Panc1 (cell line): ENCODE measurements at regions not wholly inside any gene's neighbourhood (a gene's known extent, or its start where the extent isn't known, plus 50 kb on each side); places are given as distances from the start of the nearest gene placed in this dataset.

Source experiments
- ATAC-seq: fragments of 200-7000 bp; cut with Tn5 transposase; 2 replicates; pipeline ENCODE4 v1.9.1; 2020; ENCODE audit warnings: mild to moderate bottlenecking, moderate library complexity
- BruUV-seq: library from RNA; stranded (reverse); fragments of 400-500 nt; replicated peaks from 2 replicates; lab custom pipeline; 2021; lab: Mats Ljungman, UMichigan
- CTCF ChIA-PET: fragments of 300-600 bp; sonication (Branson Sonifier 250); formaldehyde crosslinking; loops from one replicate; lab custom pipeline; 2022; ENCODE audit warnings: antibody characterized with exemption; lab: Charles Lee
- POLR2A ChIA-PET: fragments of 300-600 bp; sonication (Branson Sonifier 250); formaldehyde crosslinking; loops from one replicate; lab custom pipeline; 2022; ENCODE audit warnings: antibody characterized with exemption; lab: Charles Lee
- DNase-seq: peaks from one replicate; pipeline ENCODE4 v3.0.0-alpha.2; 2010; ENCODE audit warnings: low read depth, low spot score
- H3K27ac ChIP-seq: 2 replicates; pipeline ENCODE4 v1.5.1; 2011; ENCODE audit warnings: mild to moderate bottlenecking, low read length, inconsistent platforms
- H3K27me3 ChIP-seq: fragments of 200-500 bp; sonication (Bioruptor generic); 2 replicates; pipeline ENCODE4 v1.6.0; 2014; ENCODE audit warnings: low read length, inconsistent platforms; ENCODE audit not compliant: control insufficient read depth, insufficient read depth
- H3K36me3 ChIP-seq: fragments of 200-500 bp; sonication (Bioruptor generic); 2 replicates; pipeline ENCODE4 v1.5.1; 2014; ENCODE audit warnings: inconsistent platforms, mild to moderate bottlenecking, low read length, moderate library complexity; ENCODE audit not compliant: control insufficient read depth, insufficient read depth
- H3K4me1 ChIP-seq: 2 replicates; pipeline ENCODE4 v1.5.1; 2011; ENCODE audit warnings: inconsistent platforms, mild to moderate bottlenecking, low read length, moderate library complexity; ENCODE audit not compliant: control insufficient read depth, insufficient read depth
- H3K4me3 ChIP-seq, 2 experiments: 2 replicates each; pipeline ENCODE4 v1.5.1; 2011 to 2012; ENCODE audit warnings: low read depth in 2 of 2, low read length in 2 of 2, mild to moderate bottlenecking in 2 of 2, inconsistent platforms in 1 of 2, moderate library complexity in 1 of 2
- H3K9me3 ChIP-seq: fragments of 200-500 bp; sonication (Bioruptor generic); 2 replicates; pipeline ENCODE4 v1.5.1; 2014; ENCODE audit warnings: low read depth, mild to moderate bottlenecking, inconsistent platforms, low read length, moderate library complexity; ENCODE audit not compliant: control insufficient read depth, insufficient read depth
- POLR2AphosphoS5 ChIP-seq: IDR thresholded peaks from 2 replicates; pipeline ENCODE4 v1.6.1; 2012; ENCODE audit warnings: mild to moderate bottlenecking, low read depth, low read length, moderate library complexity
- REST ChIP-seq, 2 experiments: IDR thresholded peaks; 2 replicates each; pipeline ENCODE4 v1.6.1; 2011 to 2012; ENCODE audit warnings: low read depth in 2 of 2, control low read depth in 1 of 2, low read length in 1 of 2, mild to moderate bottlenecking in 1 of 2, moderate library complexity in 1 of 2; ENCODE audit not compliant: insufficient read depth in 1 of 2
- SIN3A ChIP-seq: IDR thresholded peaks from 2 replicates; pipeline ENCODE4 v1.6.1; 2012; ENCODE audit warnings: low read depth, mild to moderate bottlenecking, low read length, moderate library complexity, borderline replicate concordance; ENCODE audit not compliant: insufficient read depth
- TCF7L2 ChIP-seq: IDR thresholded peaks from 2 replicates; pipeline ENCODE4 v1.6.1; 2011; ENCODE audit warnings: mild to moderate bottlenecking, low read depth, low read length, inconsistent platforms
- in situ Hi-C: cut with HindIII; loops from 2 replicates; pipeline ENCODE4 v1.10.0; 2016; ENCODE audit warnings: low sequenced_read_pairs, low pct_unique_long_range_greater_than_20kb
- intact Hi-C: fragments of 100-400 bp; cut with micrococcal nuclease; formaldehyde crosslinking; loops from one replicate; pipeline ENCODE4 v1.10.0; 2022; ENCODE audit not compliant: unreplicated experiment
- TF ChIP-seq, protein P1 (sequence below): fragments of 450-650 bp; IDR thresholded peaks from 2 replicates; pipeline ENCODE4 v1.5.1; 2017; ENCODE audit warnings: mild to moderate bottlenecking

DNA sequence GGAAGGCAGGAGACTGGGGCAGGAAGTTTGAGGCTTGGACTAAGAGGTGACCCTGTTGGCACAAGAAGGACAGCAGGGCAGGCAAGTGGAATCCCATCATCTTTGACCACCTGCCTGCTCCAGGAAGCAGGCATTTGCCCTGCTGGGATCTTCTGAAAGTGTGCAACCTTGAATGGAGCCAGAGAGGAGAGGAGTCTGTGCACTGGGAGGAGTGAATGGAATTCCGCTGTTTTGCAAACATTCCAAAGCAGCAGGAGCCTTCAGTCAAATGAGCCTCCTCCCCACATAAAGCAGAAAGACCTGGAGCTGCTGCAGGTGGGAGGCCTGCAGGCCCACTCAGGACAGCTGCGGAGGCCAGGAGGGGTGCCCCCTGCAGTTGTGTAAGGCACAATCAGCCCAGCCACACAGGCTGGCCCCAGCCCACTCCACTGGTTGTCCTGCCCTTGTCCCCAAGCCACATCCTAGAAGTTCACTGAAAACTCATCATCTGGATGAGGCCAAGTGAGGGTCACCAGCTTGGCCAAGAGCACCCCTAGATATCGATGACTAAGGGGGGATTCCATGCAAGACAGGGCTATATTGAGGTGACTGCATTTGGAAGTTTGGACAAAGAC is 249.5 kb downstream of the RPS24 start:
- in situ Hi-C loops: no loop called here
- Histone ChIP-seq H3K27ac (no peak overlapping the region), H3K4me1 (no peaks in the 10 kb centered on the region), H3K36me3 (no peaks in the 10 kb centered on the region), H3K9me3 (no peaks in the 10 kb centered on the region), H3K4me3 (no peak overlapping the region), H3K27me3 (peaks cover 3% of the 10 kb centered on the region; the same call in 1 of the 2 replicates)
- TF ChIP-seq, protein P1, sequence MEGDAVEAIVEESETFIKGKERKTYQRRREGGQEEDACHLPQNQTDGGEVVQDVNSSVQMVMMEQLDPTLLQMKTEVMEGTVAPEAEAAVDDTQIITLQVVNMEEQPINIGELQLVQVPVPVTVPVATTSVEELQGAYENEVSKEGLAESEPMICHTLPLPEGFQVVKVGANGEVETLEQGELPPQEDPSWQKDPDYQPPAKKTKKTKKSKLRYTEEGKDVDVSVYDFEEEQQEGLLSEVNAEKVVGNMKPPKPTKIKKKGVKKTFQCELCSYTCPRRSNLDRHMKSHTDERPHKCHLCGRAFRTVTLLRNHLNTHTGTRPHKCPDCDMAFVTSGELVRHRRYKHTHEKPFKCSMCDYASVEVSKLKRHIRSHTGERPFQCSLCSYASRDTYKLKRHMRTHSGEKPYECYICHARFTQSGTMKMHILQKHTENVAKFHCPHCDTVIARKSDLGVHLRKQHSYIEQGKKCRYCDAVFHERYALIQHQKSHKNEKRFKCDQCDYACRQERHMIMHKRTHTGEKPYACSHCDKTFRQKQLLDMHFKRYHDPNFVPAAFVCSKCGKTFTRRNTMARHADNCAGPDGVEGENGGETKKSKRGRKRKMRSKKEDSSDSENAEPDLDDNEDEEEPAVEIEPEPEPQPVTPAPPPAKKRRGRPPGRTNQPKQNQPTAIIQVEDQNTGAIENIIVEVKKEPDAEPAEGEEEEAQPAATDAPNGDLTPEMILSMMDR: no peak
- TF ChIP-seq REST (IDR thresholded peaks at IDR 0.05; ENCODE audit: insufficient read depth in 1 of 2, low read depth in 2 of 2, low read length in 1 of 2) (no peak), POLR2AphosphoS5 (no peak), TCF7L2 (no peak)
- no TSS peak for BruUV-seq
- ATAC-seq: 0 out of 2 replicates have a peak, but pooled peaks have one; percentile 42
- POLR2A ChIA-PET: no interaction called here
- DNase-seq: no peak
- CTCF ChIA-PET: no interaction called here
- intact Hi-C loops: no loop called here

DNA sequence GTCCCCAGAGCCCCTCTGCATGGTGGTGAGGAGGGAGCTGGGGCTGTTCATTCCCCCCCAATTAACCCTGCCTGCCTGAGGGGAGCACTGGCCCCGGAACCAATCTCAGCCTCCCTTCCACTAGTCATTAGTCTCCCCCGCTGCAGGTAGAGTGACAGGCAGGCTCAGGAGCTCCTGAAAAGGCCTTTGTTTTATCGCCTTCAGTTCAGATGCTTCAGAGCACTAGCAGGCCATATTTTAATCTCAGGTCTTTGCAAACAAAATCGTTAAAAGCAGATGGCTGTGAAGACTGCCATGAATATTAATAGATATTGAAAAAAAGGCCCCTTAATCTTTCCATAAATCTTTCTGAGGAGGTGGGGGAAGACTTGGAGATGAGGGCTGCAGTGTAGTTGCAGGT is 250.7 kb downstream of the RPS24 start:
- no peak for ATAC-seq
- H3K36me3 ChIP-seq: no peaks in the 10 kb centered on the region
- H3K4me3 ChIP-seq: no peak overlapping the region
- no peak for DNase-seq
- CTCF ChIA-PET: interaction anchor here (0.7 kb wide), 1 partner anchor 14 kb away, joined by 3 read pairs; no protein-coding TSS in a partner anchor
- TF ChIP-seq, protein P1: no peak
- no peak for TF ChIP-seq SIN3A
- no peak for TF ChIP-seq TCF7L2
- TF ChIP-seq REST (IDR thresholded peaks at IDR 0.05; ENCODE audit: insufficient read depth in 1 of 2, low read depth in 2 of 2, low read length in 1 of 2): no peak
- TF ChIP-seq POLR2AphosphoS5: no peak
- H3K9me3 ChIP-seq: no peaks in the 10 kb centered on the region
- H3K27ac ChIP-seq: no peak overlapping the region
- intact Hi-C loops: no loop called here
- in situ Hi-C loops: no loop called here
- H3K27me3 ChIP-seq: peaks cover 3% of the 10 kb centered on the region; the same call in 1 of the 2 replicates
- no peaks in the 10 kb centered on the region for H3K4me1 ChIP-seq
- no TSS peak for BruUV-seq
- POLR2A ChIA-PET: no interaction called here
